Keratinocyte (primary cell): ENCODE measurements at regions not wholly inside any gene's neighbourhood (a gene's known extent, or its start where the extent isn't known, plus 50 kb on each side); places are given as distances from the start of the nearest gene placed in this dataset.

ENCODE experiments used
- DNase-seq: peaks from one replicate; pipeline ENCODE4 v3.0.0-alpha.2; 2011; ENCODE audit warnings: low read depth, missing footprints, low spot score
- FAIRE-seq: peaks from 2 replicates; lab custom pipeline; 2011; peaks lifted over from hg19 to GRCh38; lab: Jason Lieb, UNC
- H2AFZ ChIP-seq: 2 replicates; pipeline ENCODE4 v1.6.0; 2012; ENCODE audit warnings: low read length, control low read depth, inconsistent platforms; ENCODE audit not compliant: control insufficient read depth
- H3K27ac ChIP-seq: 2 replicates; pipeline ENCODE4 v1.5.1; 2011; ENCODE audit warnings: low read length; ENCODE audit not compliant: control insufficient read depth, insufficient read depth
- H3K27me3 ChIP-seq: 3 replicates; pipeline ENCODE4 v1.6.0; 2011; ENCODE audit warnings: low read length; ENCODE audit not compliant: control insufficient read depth, insufficient read depth; ENCODE audit errors: extremely low read depth
- H3K36me3 ChIP-seq, 2 experiments: 2 replicates in 1 of 2; 3 replicates in 1 of 2; pipeline ENCODE4 v1.5.1; 2011; ENCODE audit warnings: low read length in 2 of 2, mild to moderate bottlenecking in 1 of 2; ENCODE audit not compliant: control insufficient read depth in 2 of 2, insufficient read depth in 2 of 2; ENCODE audit errors: extremely low read depth in 1 of 2
- H3K4me1 ChIP-seq: 3 replicates; pipeline ENCODE4 v1.5.1; 2011; ENCODE audit warnings: low read length; ENCODE audit not compliant: control insufficient read depth, insufficient read depth; ENCODE audit errors: extremely low read depth
- H3K4me2 ChIP-seq: 3 replicates; pipeline ENCODE4 v1.6.0; 2011; ENCODE audit warnings: low read depth, low read length; ENCODE audit not compliant: control insufficient read depth, insufficient read depth; ENCODE audit errors: extremely low read depth
- H3K4me3 ChIP-seq, 3 experiments: fragments of 200-600 bp in 1 of 3; sonication (generic) in 1 of 3; 2 replicates in 2 of 3; 3 replicates in 1 of 3; pipeline ENCODE4 v1.5.1; 2011 to 2016; ENCODE audit warnings: low read length in 3 of 3, mild to moderate bottlenecking in 3 of 3, control low read depth in 2 of 3, inconsistent platforms in 1 of 3, low read depth in 1 of 3, mixed read lengths in 1 of 3, mixed run types in 1 of 3, moderate library complexity in 1 of 3; ENCODE audit not compliant: control insufficient read depth in 2 of 3, insufficient read depth in 2 of 3; ENCODE audit errors: extremely low read depth in 1 of 3
- H3K79me2 ChIP-seq: 2 replicates; pipeline ENCODE4 v1.6.0; 2012; ENCODE audit warnings: low read length; ENCODE audit not compliant: control insufficient read depth, insufficient read depth
- H3K9ac ChIP-seq: 3 replicates; pipeline ENCODE4 v1.6.0; 2011; ENCODE audit warnings: low read length; ENCODE audit not compliant: control insufficient read depth, insufficient read depth; ENCODE audit errors: extremely low read depth
- H3K9me1 ChIP-seq: 3 replicates; pipeline ENCODE4 v1.6.0; 2011; ENCODE audit warnings: low read length; ENCODE audit not compliant: control insufficient read depth, insufficient read depth; ENCODE audit errors: extremely low read depth
- H3K9me3 ChIP-seq: 2 replicates; pipeline ENCODE4 v1.5.1; 2012; ENCODE audit warnings: low read depth, low read length; ENCODE audit not compliant: control insufficient read depth
- H4K20me1 ChIP-seq: 3 replicates; pipeline ENCODE4 v1.6.0; 2011; ENCODE audit warnings: low read length; ENCODE audit not compliant: control insufficient read depth, insufficient read depth; ENCODE audit errors: extremely low read depth
- EZH2 ChIP-seq: IDR thresholded peaks from one replicate; pipeline ENCODE4 v1.6.1; 2012; ENCODE audit warnings: inconsistent platforms, mild to moderate bottlenecking, low read length, moderate library complexity
- dilution Hi-C: fragments of 300-500 bp; cut with MboI; formaldehyde crosslinking; loops from one replicate; pipeline ENCODE4 v1.7.0; 2020; ENCODE audit warnings: low sequenced_read_pairs; ENCODE audit not compliant: extremely low pct_ligation_motif_present
- TF ChIP-seq, protein P1 (sequence below), 3 experiments: IDR thresholded peaks in 1 of 3; conservative IDR thresholded peaks in 1 of 3; optimal IDR thresholded peaks in 1 of 3; 2 replicates in 2 of 3; 3 replicates in 1 of 3; pipeline versions ENCODE3 to v1.5.1; 2011; ENCODE audit warnings: low read length in 3 of 3, mild to moderate bottlenecking in 3 of 3, moderate library complexity in 2 of 3, control low read depth in 1 of 3, inconsistent platforms in 1 of 3; ENCODE audit not compliant: insufficient read depth in 2 of 3; ENCODE audit errors: extremely low read depth in 1 of 3

DNA sequence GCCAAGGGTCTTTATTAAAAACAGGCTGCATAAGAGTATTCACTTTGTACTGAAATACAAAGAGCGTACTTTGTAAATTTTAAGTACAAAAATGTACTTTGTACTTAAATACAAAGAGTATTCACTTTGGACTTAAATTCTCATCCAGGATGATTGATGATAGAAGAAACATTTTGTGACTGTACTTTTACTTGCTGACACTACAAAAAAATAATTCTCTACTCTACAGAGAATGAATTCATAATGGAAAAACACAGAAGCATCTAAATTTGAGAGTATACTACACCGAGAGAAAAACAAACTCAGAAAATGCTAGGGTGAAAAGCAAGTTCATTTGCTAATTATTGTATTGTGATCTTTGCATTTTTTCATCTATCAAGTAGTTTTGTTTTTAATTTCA lies 54.4 kb upstream of the STXBP5 start:
- Histone ChIP-seq H3K36me3 (no peaks in the 10 kb centered on the region), H3K9me1 (no peaks in the 10 kb centered on the region), H3K27ac (no peak overlapping the region), H3K4me2 (no peak overlapping the region), H4K20me1 (no peaks in the 10 kb centered on the region), H3K27me3 (no peaks in the 10 kb centered on the region), H3K4me1 (peaks cover 7% of the 10 kb centered on the region), H3K9ac (no peak overlapping the region), H2AFZ (no peak overlapping the region), H3K9me3 (no peaks in the 10 kb centered on the region), H3K4me3 (no peak overlapping the region), H3K79me2 (no peaks in the 10 kb centered on the region)
- DNase-seq = no peak
- TF ChIP-seq, protein P1, sequence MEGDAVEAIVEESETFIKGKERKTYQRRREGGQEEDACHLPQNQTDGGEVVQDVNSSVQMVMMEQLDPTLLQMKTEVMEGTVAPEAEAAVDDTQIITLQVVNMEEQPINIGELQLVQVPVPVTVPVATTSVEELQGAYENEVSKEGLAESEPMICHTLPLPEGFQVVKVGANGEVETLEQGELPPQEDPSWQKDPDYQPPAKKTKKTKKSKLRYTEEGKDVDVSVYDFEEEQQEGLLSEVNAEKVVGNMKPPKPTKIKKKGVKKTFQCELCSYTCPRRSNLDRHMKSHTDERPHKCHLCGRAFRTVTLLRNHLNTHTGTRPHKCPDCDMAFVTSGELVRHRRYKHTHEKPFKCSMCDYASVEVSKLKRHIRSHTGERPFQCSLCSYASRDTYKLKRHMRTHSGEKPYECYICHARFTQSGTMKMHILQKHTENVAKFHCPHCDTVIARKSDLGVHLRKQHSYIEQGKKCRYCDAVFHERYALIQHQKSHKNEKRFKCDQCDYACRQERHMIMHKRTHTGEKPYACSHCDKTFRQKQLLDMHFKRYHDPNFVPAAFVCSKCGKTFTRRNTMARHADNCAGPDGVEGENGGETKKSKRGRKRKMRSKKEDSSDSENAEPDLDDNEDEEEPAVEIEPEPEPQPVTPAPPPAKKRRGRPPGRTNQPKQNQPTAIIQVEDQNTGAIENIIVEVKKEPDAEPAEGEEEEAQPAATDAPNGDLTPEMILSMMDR (optimal IDR thresholded peaks at IDR 0.05 in 1 of 3, IDR thresholded peaks at IDR 0.05 in 1 of 3, conservative IDR thresholded peaks at IDR 0.05 in 1 of 3; ENCODE audit: extremely low read depth in 1 of 3, insufficient read depth in 2 of 3, low read length in 3 of 3) = no peak
- no peak for TF ChIP-seq EZH2
- FAIRE-seq = no peak
- dilution Hi-C loops = no loop called here

- Histone ChIP-seq H2AFZ (no peak overlapping the region), H4K20me1 (no peaks in the 10 kb centered on the region), H3K27me3 (no peaks in the 10 kb centered on the region), H3K9ac (no peak overlapping the region), H3K9me3 (no peaks in the 10 kb centered on the region), H3K36me3 (no peaks in the 10 kb centered on the region), H3K79me2 (no peaks in the 10 kb centered on the region), H3K9me1 (no peaks in the 10 kb centered on the region), H3K27ac (no peak overlapping the region), H3K4me2 (no peak overlapping the region), H3K4me3 (no peak overlapping the region), H3K4me1 (peaks cover 9% of the 10 kb centered on the region)
- dilution Hi-C loops = no loop called here
- DNase-seq (no peak), FAIRE-seq (no peak)
- no peak for TF ChIP-seq EZH2
- TF ChIP-seq, protein P1 (optimal IDR thresholded peaks at IDR 0.05 in 1 of 3, IDR thresholded peaks at IDR 0.05 in 1 of 3, conservative IDR thresholded peaks at IDR 0.05 in 1 of 3; ENCODE audit: extremely low read depth in 1 of 3, insufficient read depth in 2 of 3, low read length in 3 of 3) = no peak
These were observed 53.9 kb upstream of the STXBP5 start for GRCh38 chr6:147150293-147150692.
